GM19240 (cell line): ENCODE measurements at regions not wholly inside any gene's neighbourhood (a gene's known extent, or its start where the extent isn't known, plus 50 kb on each side); places are given as distances from the start of the nearest gene placed in this dataset.
"Not testable (repeated sequence)": the region's sequence is repeated elsewhere in the genome, so short reads cannot be mapped to it uniquely, and the experiment has no call there.

ENCODE experiments used
- DNase-seq: peaks from one replicate; pipeline ENCODE4 v3.0.0; 2011; ENCODE audit warnings: low spot score; ENCODE audit not compliant: insufficient read length

- DNase-seq = no peak
These were observed 79.4 kb upstream of the VEPH1 start for GRCh38 chr3:157582637-157582973.

- not testable (repeated sequence) for DNase-seq
These were observed 78.9 kb upstream of the VEPH1 start for GRCh38 chr3:157581956-157582636.

- DNase-seq = no peak
These were observed 78.2 kb upstream of the VEPH1 start for GRCh38 chr3:157581371-157581770.

DNA sequence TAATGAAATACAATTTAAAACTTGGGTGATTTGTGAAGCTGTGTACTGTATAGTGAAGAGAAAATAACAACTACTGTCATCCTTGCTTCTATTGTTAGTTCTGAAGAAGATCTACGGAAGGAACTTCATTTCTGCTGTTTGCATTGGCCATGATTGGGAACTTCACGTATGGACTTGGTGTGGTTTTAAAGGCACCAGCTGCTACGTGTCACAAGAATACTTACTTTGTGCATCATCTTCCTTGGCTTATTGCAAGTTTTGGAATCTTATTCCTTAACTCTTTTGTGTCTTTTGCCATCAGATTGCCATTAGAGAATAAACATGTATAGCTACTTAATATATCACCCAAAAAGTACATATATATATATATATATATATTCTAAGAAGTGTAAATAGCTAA is 75.0 kb upstream of the VEPH1 start:
- no peak for DNase-seq

DNA sequence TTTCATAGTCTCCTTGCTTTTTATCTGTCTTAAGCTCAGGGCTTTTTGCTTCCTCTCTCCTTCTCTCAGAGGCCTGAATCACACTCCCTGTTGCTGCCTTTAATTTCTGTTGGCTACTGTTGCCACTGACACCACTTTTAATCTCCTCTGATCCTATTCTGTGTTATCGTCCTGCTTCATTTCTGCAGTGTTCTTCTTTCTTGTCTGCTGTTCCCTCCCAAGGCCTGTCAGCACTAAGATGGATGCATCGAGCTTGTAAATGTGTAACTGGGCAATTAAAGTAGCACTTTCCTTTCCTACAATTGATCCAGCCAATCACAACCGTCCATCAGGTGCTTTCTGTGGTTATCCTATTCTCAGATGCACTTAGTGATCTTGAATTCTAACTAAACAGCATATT is 71.3 kb upstream of the VEPH1 start:
- DNase-seq = no peak

DNA sequence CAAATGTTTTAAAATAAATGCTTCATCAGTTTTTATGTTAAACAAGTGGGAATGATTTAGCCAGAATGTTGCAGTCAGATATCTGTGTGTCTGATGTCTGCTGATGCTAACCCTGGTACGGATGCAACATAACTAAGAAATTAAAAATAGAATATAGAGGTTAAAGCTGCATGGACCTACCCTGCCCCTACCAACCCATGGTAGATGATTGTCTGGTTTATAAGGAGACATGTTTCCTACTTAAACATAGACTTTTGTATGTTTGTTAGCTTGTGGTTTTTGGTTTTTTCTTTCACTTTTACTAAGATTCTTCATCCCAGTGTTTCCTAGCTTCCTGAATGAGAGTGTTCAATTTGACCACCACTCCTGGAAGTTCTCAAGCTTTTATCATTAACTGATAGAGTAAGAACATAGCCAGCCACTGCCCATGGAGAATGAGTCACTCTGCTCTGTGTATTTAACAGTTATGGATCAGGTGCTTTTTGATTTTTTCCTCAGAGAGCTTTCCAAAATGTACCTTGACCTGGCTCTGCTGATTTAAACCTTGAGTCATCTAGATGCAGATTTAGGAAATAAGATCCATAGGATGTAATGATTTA is 70.7 kb upstream of the VEPH1 start:
- no peak for DNase-seq

DNA sequence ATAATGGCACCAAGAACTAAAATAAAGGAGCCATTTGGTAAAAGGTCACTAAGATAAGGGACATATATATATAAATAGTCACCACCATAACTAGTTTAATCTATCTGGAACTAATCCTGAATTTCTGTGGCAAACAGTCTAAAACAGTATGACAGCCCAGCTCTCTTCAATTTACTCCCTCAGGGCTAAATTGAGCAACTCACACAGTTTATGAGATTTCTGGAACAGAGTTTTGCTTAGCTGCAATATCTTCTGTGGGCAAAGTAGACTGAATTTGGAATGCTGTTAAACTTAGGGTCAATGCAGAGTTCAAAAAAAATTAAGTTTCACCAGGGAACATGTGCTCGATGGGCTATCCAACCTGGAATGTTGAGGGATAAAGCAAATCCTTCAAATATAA is 70.1 kb upstream of the VEPH1 start:
- no peak for DNase-seq

DNA sequence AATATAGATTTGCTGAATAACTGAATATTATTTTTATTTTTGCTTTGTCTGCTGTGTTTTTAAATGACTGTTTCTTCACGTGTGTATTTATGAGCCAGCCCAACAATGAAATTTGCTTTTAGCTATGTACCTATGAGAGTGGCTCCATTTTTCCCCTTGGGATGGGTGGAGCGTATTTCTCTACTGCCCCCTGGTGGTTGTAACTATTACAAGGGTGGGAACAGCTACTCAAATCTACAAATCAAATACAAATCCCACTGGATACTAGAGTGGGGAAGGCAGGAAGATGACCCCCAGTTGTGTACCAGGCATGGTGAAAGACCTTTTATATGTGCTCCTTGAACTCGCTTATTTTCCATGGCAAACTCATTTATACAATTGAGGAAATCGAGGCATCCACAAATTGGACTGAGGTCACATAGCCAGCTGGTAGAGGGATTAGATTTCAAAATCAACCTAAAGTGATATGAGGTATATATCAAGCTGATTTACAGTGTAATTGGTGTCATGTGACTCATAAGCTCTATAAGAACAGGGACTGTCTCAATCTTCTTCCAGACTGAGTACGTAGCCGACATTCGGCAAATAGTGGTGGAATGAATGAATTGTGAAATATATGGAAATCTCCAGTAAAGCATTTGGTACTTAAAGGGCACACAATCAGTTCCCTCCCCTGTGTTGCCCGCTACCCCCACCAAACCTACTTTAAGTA is 69.5 kb upstream of the VEPH1 start:
- DNase-seq = peak; percentile 19

DNA sequence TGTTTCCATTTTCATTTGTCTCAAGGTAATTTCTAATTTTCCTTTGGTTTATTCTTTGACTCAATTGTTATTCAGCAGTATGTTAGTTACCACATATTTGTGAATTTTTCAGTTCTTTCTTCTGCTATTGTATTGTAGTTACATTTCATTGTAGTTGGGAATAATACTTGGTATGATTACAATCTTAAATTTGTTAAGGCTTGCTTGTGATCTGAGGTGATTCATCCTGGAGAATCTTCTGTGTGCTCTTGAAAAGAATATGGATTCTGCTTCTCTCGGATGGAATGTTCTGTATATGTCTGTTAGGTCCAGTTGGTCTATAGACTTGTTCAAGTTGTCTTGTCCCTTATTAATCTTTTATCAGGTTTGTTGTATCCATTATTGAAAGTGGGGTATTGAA is 63.4 kb upstream of the VEPH1 start:
- no peak for DNase-seq

- no peak for DNase-seq
These were observed 56.2 kb upstream of the VEPH1 start for GRCh38 chr3:157559401-157559800.
